Stimulated activated CD8-positive, alpha-beta memory T cell treated with anti-CD3 and anti-CD28 coated beads, Interleukin-7, amount 100 ng/mL, for 1 hour (primary cell): ENCODE measurements at regions not wholly inside any gene's neighbourhood (a gene's known extent, or its start where the extent isn't known, plus 50 kb on each side); places are given as distances from the start of the nearest gene placed in this dataset.

Experiments
- DNase-seq, 2 donors: peaks; one replicate each; pipeline ENCODE4 v3.0.0-alpha.2; 2020; ENCODE audit warnings: low read depth in 2 of 2

- no peak for DNase-seq
These were observed 634.5 kb downstream of the LTN1 start for GRCh38 chr21:28358170-28358569.

- no peak for DNase-seq
These were observed 634.9 kb downstream of the LTN1 start for GRCh38 chr21:28357743-28358142.

DNA sequence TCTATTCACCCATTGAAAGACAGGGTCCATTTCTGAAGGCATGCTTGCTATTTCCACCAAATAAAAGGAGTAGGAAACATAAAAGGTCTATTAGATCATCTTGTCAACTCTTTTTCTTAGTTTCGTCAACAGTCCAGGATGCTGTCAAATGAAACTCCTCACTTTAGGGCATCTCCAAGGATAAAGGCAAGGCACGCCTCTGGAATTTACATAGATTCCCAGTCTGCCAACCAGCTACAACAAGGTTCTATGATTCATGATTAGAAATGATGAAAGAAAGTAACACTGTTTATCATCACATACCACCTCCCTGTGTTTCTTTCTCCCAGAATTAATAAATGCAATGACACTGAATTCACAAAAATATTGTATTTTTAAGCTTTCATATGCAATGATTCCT, 636.3 kb downstream of the LTN1 start:
- no peak for DNase-seq

GRCh38 chr21:28345934-28346333, 646.7 kb downstream of the LTN1 start:
- no peak for DNase-seq

DNA sequence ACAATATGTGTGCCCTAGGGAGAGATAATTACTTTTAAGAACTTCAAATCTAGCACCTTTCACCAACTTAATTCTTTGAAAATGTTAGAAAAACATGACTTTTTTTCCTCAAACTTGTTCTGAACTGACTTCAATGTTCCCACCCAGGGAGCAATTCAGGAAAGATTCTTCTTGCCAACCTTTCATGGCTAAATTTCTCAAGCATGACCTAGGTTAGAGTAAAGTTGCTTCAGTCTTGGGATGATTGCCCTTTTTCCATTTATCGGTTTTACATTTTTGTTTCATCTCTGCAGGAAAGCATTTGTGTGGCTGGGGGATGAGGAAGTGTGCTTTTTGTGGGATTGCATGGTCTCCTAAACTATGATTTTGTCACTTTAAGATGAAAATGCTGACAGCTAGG, 647.7 kb downstream of the LTN1 start:
- no peak for DNase-seq

GRCh38 chr21:28342212-28342810, 650.4 kb downstream of the LTN1 start:
- no peak for DNase-seq

- DNase-seq = no peak
These were observed 653.3 kb downstream of the LTN1 start for GRCh38 chr21:28339403-28339802.

DNA sequence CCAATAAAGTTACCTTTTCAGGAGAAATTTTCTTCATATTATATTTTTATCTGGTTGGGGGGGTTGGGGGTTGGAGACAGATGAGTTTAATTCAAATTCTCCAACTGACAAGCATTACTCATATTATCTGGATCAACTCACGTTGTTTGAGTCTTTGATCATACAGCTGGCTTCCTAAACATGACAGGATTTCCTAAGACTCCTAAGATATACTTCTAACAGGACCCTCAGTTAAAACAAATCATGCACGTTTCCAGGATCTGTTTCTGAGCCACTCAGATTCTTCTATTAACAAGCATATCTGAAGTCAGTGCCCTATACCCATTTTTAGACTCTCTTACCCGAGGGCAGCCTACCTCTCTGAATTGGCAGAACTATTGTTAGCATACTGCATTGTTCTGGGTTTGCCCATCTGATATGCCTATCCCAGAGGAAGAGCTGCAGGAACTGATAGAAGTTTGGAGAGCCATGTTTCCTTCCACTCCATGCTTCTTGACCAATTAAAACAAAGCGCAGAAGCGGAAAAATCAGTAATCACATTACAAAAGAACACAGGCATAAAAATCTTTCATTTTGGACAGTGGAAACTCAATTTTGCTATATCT, 653.9 kb downstream of the LTN1 start:
- no peak for DNase-seq

GRCh38 chr21:28337315-28337714, 655.4 kb downstream of the LTN1 start:
- DNase-seq = no peak

DNA sequence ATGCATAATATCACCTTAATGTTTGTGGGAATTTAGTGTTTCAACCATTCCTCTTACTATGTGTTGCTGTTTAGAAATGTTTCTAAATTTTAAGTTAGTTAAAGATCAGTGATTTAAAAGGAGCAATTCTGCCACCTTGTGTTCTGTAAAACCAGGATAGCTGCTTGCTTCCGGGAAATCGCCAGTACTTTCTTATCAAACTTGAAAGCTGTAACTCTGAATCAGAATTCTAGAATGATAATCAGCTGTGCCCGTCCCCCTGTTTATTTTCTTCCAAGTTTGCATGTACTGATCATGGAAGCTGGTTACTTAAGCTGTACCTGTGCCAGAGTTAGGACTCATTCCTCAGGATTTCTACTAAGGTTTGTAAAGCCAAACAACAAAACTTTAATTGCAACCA, 656.4 kb downstream of the LTN1 start:
- no peak for DNase-seq

GRCh38 chr21:28334407-28334806, 658.3 kb downstream of the LTN1 start:
- no peak for DNase-seq

- DNase-seq = no peak
These were observed 659.0 kb downstream of the LTN1 start for GRCh38 chr21:28333578-28334075.

DNA sequence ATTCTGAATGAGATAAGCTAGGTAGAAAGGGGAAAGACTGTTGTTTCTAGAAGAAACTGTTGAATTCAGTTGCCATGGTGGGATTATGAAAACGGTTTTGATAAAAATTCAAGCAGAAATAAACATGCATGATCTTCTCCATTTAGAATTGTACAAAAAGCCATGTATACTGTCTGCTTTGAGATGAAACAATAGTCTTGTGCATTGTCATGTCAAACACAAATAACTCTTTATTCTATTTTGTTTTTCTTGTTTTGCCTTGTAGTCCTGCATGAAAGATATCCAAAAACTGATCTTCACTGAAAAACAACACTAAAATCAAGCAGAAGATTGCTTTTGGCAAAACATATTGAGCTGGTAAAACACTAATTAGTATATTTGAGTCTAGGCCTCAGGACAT, 659.9 kb downstream of the LTN1 start:
- DNase-seq = no peak

DNA sequence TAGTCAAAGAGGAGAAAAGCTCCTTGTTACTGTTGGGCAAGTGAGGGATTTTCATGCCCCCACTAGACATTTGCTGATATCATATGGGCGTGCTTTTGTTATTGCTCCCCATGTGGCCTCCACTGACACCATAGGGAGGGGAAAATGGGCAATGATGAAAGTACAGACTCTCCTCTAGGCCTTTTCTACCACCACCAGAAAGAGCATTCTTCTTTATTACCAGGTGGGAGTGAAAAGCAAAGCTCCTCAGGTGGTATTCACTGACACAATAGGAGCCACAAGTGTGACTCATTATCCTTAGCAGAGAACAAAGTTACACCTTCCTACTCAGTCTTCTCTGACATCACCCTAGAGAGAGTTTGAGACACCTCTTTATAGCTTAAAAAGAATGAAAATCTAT, 667.1 kb downstream of the LTN1 start:
- DNase-seq = no peak

- DNase-seq = no peak
These were observed 668.0 kb downstream of the LTN1 start for GRCh38 chr21:28324690-28325089.

DNA sequence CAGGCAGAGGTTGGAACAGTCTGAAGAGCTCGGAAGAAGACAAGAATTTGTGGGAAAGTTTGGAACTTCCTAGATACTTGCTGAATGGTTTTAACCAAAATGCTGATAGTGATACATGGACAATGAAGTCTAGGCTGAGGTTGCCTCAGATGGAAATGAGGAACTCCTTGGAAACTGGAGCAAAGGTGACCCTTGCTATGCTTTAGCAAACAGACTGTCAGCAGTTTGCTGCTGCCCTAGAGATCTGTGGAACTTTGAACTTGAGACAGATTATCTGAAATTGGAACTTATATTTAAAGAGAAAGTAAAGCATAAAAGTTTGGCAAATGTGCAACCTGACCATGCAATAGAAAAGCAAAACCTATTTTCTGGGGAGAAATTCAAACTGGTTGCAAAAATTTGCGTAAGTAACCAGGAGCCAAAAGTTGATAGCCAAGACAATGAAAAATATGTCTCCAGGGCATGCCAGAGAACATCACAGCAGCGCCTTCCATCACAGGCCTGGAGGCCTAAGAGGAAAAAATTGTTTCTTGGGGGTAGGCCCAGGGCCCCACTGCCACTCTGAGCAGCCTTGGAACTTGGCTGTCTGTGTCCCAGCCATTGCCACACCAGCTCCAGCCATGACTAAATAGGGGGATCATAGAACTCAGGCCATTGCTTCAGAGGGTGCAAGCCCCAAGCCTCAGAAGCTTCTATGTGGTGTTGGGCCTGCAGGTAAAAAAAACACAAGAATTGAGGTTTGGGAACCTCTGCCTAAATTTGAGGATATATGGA, 675.3 kb downstream of the LTN1 start:
- no peak for DNase-seq

- no peak for DNase-seq
These were observed 681.1 kb downstream of the LTN1 start for GRCh38 chr21:28311411-28312190.

DNA sequence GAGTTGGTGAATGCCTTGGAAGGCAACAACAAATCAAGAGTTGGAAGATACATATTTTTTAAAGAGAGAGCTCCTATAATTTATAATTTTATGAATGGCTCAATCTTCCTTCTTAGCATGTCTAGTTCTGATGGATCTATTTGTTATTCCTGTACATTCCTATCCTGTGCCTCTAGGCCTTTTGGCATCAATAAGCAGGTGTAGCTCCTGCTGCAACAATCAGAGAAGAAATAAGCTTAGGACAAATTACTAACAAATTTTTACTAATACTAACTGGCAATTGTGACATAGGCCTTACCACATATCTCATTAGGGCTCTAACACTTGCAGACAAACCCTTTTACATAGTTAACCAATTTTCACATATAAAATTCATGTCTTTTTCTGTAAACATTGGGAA, 682.0 kb downstream of the LTN1 start:
- no peak for DNase-seq

GRCh38 chr21:28310171-28310685, 682.4 kb downstream of the LTN1 start:
- no peak for DNase-seq

- no peak for DNase-seq
These were observed 683.1 kb downstream of the LTN1 start for GRCh38 chr21:28309596-28309995.

GRCh38 chr21:28308516-28308915, 684.2 kb downstream of the LTN1 start:
- DNase-seq = no peak

DNA sequence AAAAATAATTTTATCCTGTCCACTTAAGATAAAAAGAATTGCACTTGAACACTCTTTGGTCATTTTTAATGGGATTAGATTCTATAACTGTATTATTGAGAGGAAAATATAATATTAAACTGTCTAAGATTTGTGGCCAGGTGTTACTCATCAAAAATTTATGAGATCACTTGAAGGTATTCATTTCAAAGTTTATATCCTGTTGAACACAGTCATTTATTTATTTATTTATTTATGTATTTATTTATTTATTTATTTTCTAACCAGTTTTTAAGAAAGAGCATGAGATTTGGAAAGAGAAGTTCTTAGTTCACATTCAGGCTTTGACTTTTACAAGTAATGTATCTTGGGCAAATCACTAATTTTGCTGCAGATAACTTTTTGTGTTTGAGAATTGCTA, 692.7 kb downstream of the LTN1 start:
- DNase-seq = no peak
